ENCODE measurements at regions not wholly inside any gene's neighbourhood (a gene's known extent, or its start where the extent isn't known, plus 50 kb on each side); places are given as distances from the start of the nearest gene placed in this dataset.

DNA sequence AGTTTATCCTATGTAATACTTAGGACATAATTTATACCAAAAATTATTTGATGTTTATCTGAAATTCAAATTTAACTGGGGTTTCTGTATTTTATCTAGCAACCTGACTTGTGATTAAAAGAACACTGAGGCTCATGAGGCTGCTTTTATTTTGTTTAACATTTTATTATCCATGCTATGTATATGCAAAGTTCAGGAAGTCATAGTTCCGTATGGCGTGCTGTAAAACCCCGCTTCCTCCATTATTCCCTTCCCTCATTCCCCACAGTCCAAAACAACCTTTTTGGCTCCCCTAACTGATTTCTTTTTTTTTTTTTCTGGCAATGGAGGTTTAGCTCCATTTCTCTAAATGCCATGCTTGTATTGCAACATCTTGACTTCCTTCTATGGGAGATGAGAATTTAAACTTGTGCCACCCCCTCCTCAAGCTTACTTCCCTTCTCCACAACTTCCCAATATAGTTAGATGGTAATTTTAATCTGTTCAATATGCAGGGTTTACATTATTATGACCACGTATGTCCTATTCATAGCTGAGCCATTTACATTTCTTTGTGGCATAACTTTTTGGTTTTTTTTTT lies 138.0 kb upstream of the DNAH14 start:
- Histone ChIP-seq H3K4me3 (ENCODE audit: low read depth, low read length) (no peak overlapping the region), H3K36me3 (ENCODE audit: insufficient read depth, low read length) (no peaks in the 10 kb centered on the region), H3K4me1 (ENCODE audit: control insufficient read depth, insufficient read depth, low read length, unreplicated experiment) (no peaks in the 10 kb centered on the region), H3K79me2 (ENCODE audit: control insufficient read depth, insufficient read depth, low read length, unreplicated experiment) (no peaks in the 10 kb centered on the region), H2AFZ (ENCODE audit: low read length, unreplicated experiment) (no peak overlapping the region), H3K27me3 (ENCODE audit: insufficient read depth, low read length) (no peaks in the 10 kb centered on the region), H3K27ac (ENCODE audit: low read depth, low read length) (no peak overlapping the region)

DNA sequence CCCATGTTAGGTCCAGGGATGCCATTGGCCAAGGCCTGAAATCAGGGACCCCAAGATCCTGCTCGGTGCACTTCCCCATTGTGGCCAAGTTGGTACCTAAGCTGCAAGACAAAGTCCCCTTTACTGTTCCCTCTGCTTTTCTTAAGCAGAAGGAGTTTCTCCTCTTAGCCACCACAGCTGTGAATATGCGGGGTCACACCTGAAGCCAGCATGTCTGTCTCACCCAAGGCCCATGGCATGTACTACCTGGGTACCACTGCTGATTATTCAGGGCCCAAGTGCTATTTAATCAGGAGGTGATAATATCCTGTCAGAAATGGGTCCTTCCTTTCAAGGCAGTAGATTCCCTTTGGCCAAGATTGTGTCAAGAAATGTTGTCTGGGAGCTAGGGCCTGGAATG lies 133.9 kb upstream of the DNAH14 start:
- no peak overlapping the region for H3K27ac ChIP-seq (ENCODE audit: low read depth, low read length)
- no peaks in the 10 kb centered on the region for H3K36me3 ChIP-seq (ENCODE audit: insufficient read depth, low read length)
- no peaks in the 10 kb centered on the region for H3K27me3 ChIP-seq (ENCODE audit: insufficient read depth, low read length)
- H3K79me2 ChIP-seq (ENCODE audit: control insufficient read depth, insufficient read depth, low read length, unreplicated experiment), result no peaks in the 10 kb centered on the region
- no peak overlapping the region for H3K4me3 ChIP-seq (ENCODE audit: low read depth, low read length)
- no peak overlapping the region for H2AFZ ChIP-seq (ENCODE audit: low read length, unreplicated experiment)
- H3K4me1 ChIP-seq (ENCODE audit: control insufficient read depth, insufficient read depth, low read length, unreplicated experiment), result no peaks in the 10 kb centered on the region

DNA sequence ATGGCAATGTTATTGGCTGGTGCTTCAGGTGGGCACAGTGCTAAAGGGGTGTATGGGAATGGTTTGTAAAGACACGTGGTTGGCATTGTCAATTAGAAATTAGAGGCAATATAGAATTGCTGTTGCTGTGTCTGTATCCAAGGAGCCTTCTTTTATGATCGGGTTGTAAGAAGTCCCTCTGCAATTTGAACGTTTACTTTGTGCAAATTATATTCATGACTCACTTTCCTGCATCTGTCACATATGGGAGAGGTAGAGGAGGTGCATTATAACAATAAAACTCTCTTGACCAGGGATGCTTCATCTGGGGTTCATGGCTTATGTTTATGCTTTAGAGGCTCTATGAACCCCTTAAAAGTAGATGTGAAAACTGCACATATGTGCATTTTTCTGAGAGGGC lies 130.4 kb upstream of the DNAH14 start:
- Histone ChIP-seq H3K27me3 (ENCODE audit: insufficient read depth, low read length) (0 out of 2 replicates have a peak, but pooled peaks cover 6% of the 10 kb centered on the region), H2AFZ (ENCODE audit: low read length, unreplicated experiment) (no peak overlapping the region), H3K79me2 (ENCODE audit: control insufficient read depth, insufficient read depth, low read length, unreplicated experiment) (no peaks in the 10 kb centered on the region), H3K27ac (ENCODE audit: low read depth, low read length) (no peak overlapping the region), H3K36me3 (ENCODE audit: insufficient read depth, low read length) (no peaks in the 10 kb centered on the region), H3K4me1 (ENCODE audit: control insufficient read depth, insufficient read depth, low read length, unreplicated experiment) (no peaks in the 10 kb centered on the region), H3K4me3 (ENCODE audit: low read depth, low read length) (no peak overlapping the region)

DNA sequence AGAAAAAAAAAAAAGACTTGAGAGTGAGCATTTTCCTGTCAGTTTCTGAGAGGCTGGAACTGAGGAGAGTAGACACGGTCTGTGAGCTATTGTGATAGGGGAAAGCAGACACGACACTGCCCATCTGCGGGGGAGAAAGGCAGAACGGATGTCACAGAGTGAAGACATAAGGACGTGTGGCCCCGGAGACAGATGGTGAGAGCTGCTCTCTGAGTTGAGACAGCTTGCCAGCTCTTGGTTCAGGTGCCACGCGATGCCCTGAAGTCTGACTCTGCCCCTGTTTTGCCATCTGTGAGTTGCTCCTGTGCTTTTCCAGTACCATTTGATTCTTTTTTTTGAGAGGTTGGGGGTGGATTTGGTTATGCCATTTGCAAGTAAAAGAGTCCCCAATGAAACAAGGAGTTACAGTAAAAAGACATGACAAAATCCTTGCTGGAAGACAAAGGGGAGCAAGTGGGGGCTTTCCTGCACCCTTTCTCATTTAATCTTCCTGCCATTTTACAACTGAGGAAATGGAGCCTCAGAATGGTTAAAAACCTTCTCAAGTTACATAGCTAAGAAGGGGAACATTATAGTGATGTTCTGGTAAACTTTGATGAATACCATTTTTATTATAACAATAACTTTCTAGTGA lies 128.9 kb upstream of the DNAH14 start:
- no peaks in the 10 kb centered on the region for H3K36me3 ChIP-seq (ENCODE audit: insufficient read depth, low read length)
- peaks cover 11% of the 10 kb centered on the region; the same call in 1 of the 2 replicates for H3K27me3 ChIP-seq (ENCODE audit: insufficient read depth, low read length)
- no peak overlapping the region for H2AFZ ChIP-seq (ENCODE audit: low read length, unreplicated experiment)
- no peaks in the 10 kb centered on the region for H3K4me1 ChIP-seq (ENCODE audit: control insufficient read depth, insufficient read depth, low read length, unreplicated experiment)
- no peak overlapping the region for H3K27ac ChIP-seq (ENCODE audit: low read depth, low read length)
- H3K79me2 ChIP-seq (ENCODE audit: control insufficient read depth, insufficient read depth, low read length, unreplicated experiment), result no peaks in the 10 kb centered on the region
- no peak overlapping the region for H3K4me3 ChIP-seq (ENCODE audit: low read depth, low read length)

DNA sequence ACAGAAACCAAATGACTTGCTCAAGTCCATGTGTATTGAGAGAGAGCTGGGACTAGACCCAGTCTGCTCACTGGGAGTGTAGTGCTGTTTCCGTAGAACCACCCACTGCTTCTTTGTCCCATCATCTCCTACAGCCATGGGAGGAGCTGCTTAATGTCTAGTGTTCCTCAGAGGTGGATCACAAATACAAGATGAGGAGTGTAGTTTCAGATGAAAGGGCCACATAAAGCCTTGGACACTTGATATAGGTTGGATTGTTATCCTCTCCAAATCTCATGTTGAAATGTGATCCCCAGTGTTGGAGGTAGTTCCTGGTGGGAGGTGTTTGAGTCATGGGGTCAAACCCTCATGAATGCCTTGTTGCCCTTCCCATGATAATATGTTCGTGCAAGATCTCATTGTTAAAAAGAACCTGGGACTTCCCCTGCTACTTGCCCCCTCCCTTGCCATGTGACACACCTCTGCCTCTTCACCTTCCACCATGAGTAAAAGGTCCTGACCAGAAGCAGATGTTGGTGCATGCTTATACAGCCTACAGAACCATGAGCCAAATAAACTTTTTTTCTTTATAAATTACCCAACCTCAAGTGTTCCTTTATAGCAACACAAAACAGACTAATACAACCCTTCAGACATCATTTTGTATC lies 127.5 kb upstream of the DNAH14 start:
- H3K27ac ChIP-seq (ENCODE audit: low read depth, low read length), result no peak overlapping the region
- H3K36me3 ChIP-seq (ENCODE audit: insufficient read depth, low read length), result no peaks in the 10 kb centered on the region
- no peak overlapping the region for H3K4me3 ChIP-seq (ENCODE audit: low read depth, low read length)
- no peaks in the 10 kb centered on the region for H3K79me2 ChIP-seq (ENCODE audit: control insufficient read depth, insufficient read depth, low read length, unreplicated experiment)
- no peaks in the 10 kb centered on the region for H3K4me1 ChIP-seq (ENCODE audit: control insufficient read depth, insufficient read depth, low read length, unreplicated experiment)
- H2AFZ ChIP-seq (ENCODE audit: low read length, unreplicated experiment), result no peak overlapping the region
- H3K27me3 ChIP-seq (ENCODE audit: insufficient read depth, low read length), result peaks cover 16% of the 10 kb centered on the region; the same call in 1 of the 2 replicates

DNA sequence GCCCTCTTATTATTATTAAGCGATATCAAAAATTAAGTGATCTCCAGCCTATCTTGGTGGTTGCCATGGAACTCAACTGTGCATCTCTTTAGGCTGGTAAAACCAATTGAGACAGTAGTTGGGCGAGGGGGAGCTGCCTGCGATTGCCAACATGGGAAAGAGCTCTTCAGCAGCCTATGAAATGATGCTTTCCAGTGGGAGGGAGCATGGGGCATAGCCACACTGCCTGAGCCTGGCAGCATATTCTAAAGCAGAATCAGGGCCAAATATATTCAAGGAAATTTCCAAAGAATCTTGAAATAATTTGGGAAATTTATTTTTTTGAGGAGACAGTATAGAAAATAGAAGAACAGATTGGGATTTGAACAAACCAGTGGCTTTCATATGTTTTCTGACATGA lies 126.9 kb upstream of the DNAH14 start:
- Histone ChIP-seq H3K36me3 (ENCODE audit: insufficient read depth, low read length) (no peaks in the 10 kb centered on the region), H3K4me1 (ENCODE audit: control insufficient read depth, insufficient read depth, low read length, unreplicated experiment) (no peaks in the 10 kb centered on the region), H3K27ac (ENCODE audit: low read depth, low read length) (no peak overlapping the region), H3K79me2 (ENCODE audit: control insufficient read depth, insufficient read depth, low read length, unreplicated experiment) (no peaks in the 10 kb centered on the region), H2AFZ (ENCODE audit: low read length, unreplicated experiment) (no peak overlapping the region), H3K4me3 (ENCODE audit: low read depth, low read length) (no peak overlapping the region), H3K27me3 (ENCODE audit: insufficient read depth, low read length) (peaks cover 16% of the 10 kb centered on the region; the same call in 1 of the 2 replicates)

DNA sequence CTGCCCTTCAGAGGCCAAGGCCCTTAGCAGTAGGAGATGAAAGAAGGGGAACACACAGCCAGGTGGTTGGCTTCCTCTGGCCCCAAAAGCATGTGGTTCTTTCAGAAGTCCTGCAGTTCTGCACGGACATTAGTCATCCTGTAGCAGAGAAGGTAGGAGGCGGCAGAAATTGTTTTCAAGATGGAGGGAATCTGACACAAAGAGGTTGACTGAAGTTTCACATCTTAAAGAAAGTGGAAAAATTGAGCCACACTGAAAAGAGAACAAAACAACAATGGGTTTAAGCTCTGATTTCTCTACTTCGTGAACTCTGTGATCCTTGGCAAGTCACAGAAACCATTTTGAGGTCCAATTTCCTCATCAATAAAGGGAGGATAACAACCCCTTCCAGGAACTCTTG lies 125.3 kb upstream of the DNAH14 start:
- Histone ChIP-seq H3K36me3 (ENCODE audit: insufficient read depth, low read length) (no peaks in the 10 kb centered on the region), H3K79me2 (ENCODE audit: control insufficient read depth, insufficient read depth, low read length, unreplicated experiment) (no peaks in the 10 kb centered on the region), H3K27ac (ENCODE audit: low read depth, low read length) (no peak overlapping the region), H3K27me3 (ENCODE audit: insufficient read depth, low read length) (peaks cover 16% of the 10 kb centered on the region; the same call in 1 of the 2 replicates), H3K4me3 (ENCODE audit: low read depth, low read length) (no peak overlapping the region), H2AFZ (ENCODE audit: low read length, unreplicated experiment) (no peak overlapping the region), H3K4me1 (ENCODE audit: control insufficient read depth, insufficient read depth, low read length, unreplicated experiment) (no peaks in the 10 kb centered on the region)

- H3K4me1 ChIP-seq (ENCODE audit: control insufficient read depth, insufficient read depth, low read length, unreplicated experiment), result no peaks in the 10 kb centered on the region
- no peaks in the 10 kb centered on the region for H3K79me2 ChIP-seq (ENCODE audit: control insufficient read depth, insufficient read depth, low read length, unreplicated experiment)
- peaks cover 16% of the 10 kb centered on the region for H3K27me3 ChIP-seq (ENCODE audit: insufficient read depth, low read length)
- no peak overlapping the region for H2AFZ ChIP-seq (ENCODE audit: low read length, unreplicated experiment)
- no peak overlapping the region for H3K4me3 ChIP-seq (ENCODE audit: low read depth, low read length)
- no peaks in the 10 kb centered on the region for H3K36me3 ChIP-seq (ENCODE audit: insufficient read depth, low read length)
- no peak overlapping the region for H3K27ac ChIP-seq (ENCODE audit: low read depth, low read length)
Observed at GRCh38 chr1:224805889-224806288, 123.6 kb upstream of the DNAH14 start.

GRCh38 chr1:224809137-224809536 lies 120.3 kb upstream of the DNAH14 start:
- H3K27me3 ChIP-seq (ENCODE audit: insufficient read depth, low read length), result peaks cover 16% of the 10 kb centered on the region
- no peak overlapping the region for H3K4me3 ChIP-seq (ENCODE audit: low read depth, low read length)
- H3K27ac ChIP-seq (ENCODE audit: low read depth, low read length), result no peak overlapping the region
- no peaks in the 10 kb centered on the region for H3K36me3 ChIP-seq (ENCODE audit: insufficient read depth, low read length)
- no peaks in the 10 kb centered on the region for H3K4me1 ChIP-seq (ENCODE audit: control insufficient read depth, insufficient read depth, low read length, unreplicated experiment)
- H2AFZ ChIP-seq (ENCODE audit: low read length, unreplicated experiment), result no peak overlapping the region
- H3K79me2 ChIP-seq (ENCODE audit: control insufficient read depth, insufficient read depth, low read length, unreplicated experiment), result no peaks in the 10 kb centered on the region

DNA sequence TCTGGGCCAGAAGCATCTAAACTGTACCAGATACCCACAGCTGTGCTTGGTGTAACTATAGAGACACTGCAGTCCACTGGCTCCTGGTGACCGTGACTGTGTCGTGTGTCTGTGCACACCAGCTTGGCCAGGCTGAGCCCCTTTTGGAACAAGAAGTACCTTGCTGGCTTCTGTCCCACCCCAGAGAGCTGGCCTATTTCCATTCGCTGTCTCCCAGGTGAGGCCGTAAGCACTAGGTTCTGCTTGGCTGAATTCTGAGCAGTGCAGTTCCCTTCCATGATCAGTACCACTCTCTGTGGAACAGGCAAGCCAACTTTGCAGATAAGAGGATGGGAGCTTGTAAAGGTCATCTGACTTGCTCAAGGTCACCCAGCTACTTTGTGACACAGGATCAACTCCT lies 119.9 kb upstream of the DNAH14 start:
- Histone ChIP-seq H3K36me3 (ENCODE audit: insufficient read depth, low read length) (no peaks in the 10 kb centered on the region), H2AFZ (ENCODE audit: low read length, unreplicated experiment) (no peak overlapping the region)

GRCh38 chr1:224811564-224811963 lies 117.9 kb upstream of the DNAH14 start:
- H3K4me1 ChIP-seq (ENCODE audit: control insufficient read depth, insufficient read depth, low read length, unreplicated experiment), result no peaks in the 10 kb centered on the region
- H3K27ac ChIP-seq (ENCODE audit: low read depth, low read length), result no peak overlapping the region
- H3K27me3 ChIP-seq (ENCODE audit: insufficient read depth, low read length), result peaks cover 18% of the 10 kb centered on the region
- no peak overlapping the region for H2AFZ ChIP-seq (ENCODE audit: low read length, unreplicated experiment)
- H3K36me3 ChIP-seq (ENCODE audit: insufficient read depth, low read length), result no peaks in the 10 kb centered on the region
- no peak overlapping the region for H3K4me3 ChIP-seq (ENCODE audit: low read depth, low read length)
- H3K79me2 ChIP-seq (ENCODE audit: control insufficient read depth, insufficient read depth, low read length, unreplicated experiment), result no peaks in the 10 kb centered on the region

More for the DNA sequence above, 119.9 kb upstream of the DNAH14 start:
- Histone ChIP-seq H3K79me2 (ENCODE audit: control insufficient read depth, insufficient read depth, low read length, unreplicated experiment) (no peaks in the 10 kb centered on the region), H3K4me3 (ENCODE audit: low read depth, low read length) (no peak overlapping the region), H3K4me1 (ENCODE audit: control insufficient read depth, insufficient read depth, low read length, unreplicated experiment) (no peaks in the 10 kb centered on the region), H3K27ac (ENCODE audit: low read depth, low read length) (no peak overlapping the region), H3K27me3 (ENCODE audit: insufficient read depth, low read length) (peaks cover 16% of the 10 kb centered on the region)

Measured in ACC112 (cell line).